ENCODE measurements at regions not wholly inside any gene's neighbourhood (a gene's known extent, or its start where the extent isn't known, plus 50 kb on each side); places are given as distances from the start of the nearest gene placed in this dataset.

- Histone ChIP-seq H3K4me3 (ENCODE audit: extremely low read depth in 1 of 4, insufficient read depth in 2 of 4, low read depth in 3 of 4, low read length in 4 of 4) (no peak overlapping the region), H2AK5ac (ENCODE audit: low read depth, low read length) (no peak overlapping the region), H2AFZ (ENCODE audit: low read length) (no peak overlapping the region), H4K91ac (replicated peaks; ENCODE audit: insufficient read length, low read length) (no peak overlapping the region), H4K5ac (ENCODE audit: insufficient read length, low read depth, low read length) (no peak overlapping the region), H3K4me2 (ENCODE audit: insufficient read depth in 1 of 2, low read depth in 2 of 2, low read length in 2 of 2) (no peak overlapping the region), H3K9ac (replicated peaks in 1 of 4; ENCODE audit: extremely low read depth in 1 of 4, low read depth in 3 of 4, low read length in 3 of 4) (no peak overlapping the region), H3K4me1 (replicated peaks in 1 of 4; ENCODE audit: control insufficient read depth in 3 of 4, insufficient read depth in 4 of 4, low read length in 3 of 4) (no peaks in the 10 kb centered on the region), H3K27ac (ENCODE audit: low read depth, low read length) (no peak overlapping the region), H3K23me2 (ENCODE audit: low read depth, low read length) (no peaks in the 10 kb centered on the region), H3K14ac (ENCODE audit: insufficient read length) (no peak overlapping the region), H2BK20ac (ENCODE audit: low read length) (no peak overlapping the region), H2BK12ac (ENCODE audit: low read depth, low read length) (no peak overlapping the region), H3K9me3 (ENCODE audit: insufficient read depth in 2 of 2, low read depth in 1 of 2, low read length in 1 of 2) (no peaks in the 10 kb centered on the region; a peak in 1 of 4 replicates), H3K56ac (replicated peaks; ENCODE audit: insufficient read length, low read depth, low read length) (no peak overlapping the region), H2BK15ac (ENCODE audit: low read length) (no peak overlapping the region), H3K27me3 (replicated peaks in 1 of 4; ENCODE audit: control insufficient read depth in 3 of 4, extremely low read depth in 1 of 4, insufficient read depth in 3 of 4, low read length in 3 of 4) (no peaks in the 10 kb centered on the region), H4K20me1 (replicated peaks in 1 of 2; ENCODE audit: control insufficient read depth in 1 of 2, insufficient read depth in 2 of 2, low read length in 2 of 2) (no peaks in the 10 kb centered on the region), H3K79me1 (ENCODE audit: low read depth, low read length) (no peaks in the 10 kb centered on the region), H3K23ac (ENCODE audit: insufficient read length) (no peak overlapping the region), H2BK5ac (ENCODE audit: low read depth, low read length) (no peak overlapping the region), H3K36me3 (ENCODE audit: control insufficient read depth in 2 of 4, insufficient read depth in 4 of 4, low read length in 3 of 4) (no peaks in the 10 kb centered on the region), H2BK120ac (replicated peaks; ENCODE audit: low read depth, low read length) (no peak overlapping the region), H3K79me2 (ENCODE audit: control insufficient read depth in 1 of 2, insufficient read depth in 2 of 2, low read length in 2 of 2) (no peaks in the 10 kb centered on the region), H3K4ac (replicated peaks; ENCODE audit: insufficient read length, low read depth, low read length) (no peak overlapping the region), H4K8ac (ENCODE audit: extremely low read depth, insufficient read depth, low read length) (no peak overlapping the region), H3K18ac (ENCODE audit: extremely low read depth, low read length) (no peak overlapping the region)
- FAIRE-seq (no peak), DNase-seq (ENCODE audit: low read depth in 1 of 2, low spot score in 2 of 2) (no peak)
- ChIA-PET CTCF (ENCODE audit: partially characterized antibody) (no interaction called here), POLR2A (ENCODE audit: partially characterized antibody) (no interaction called here)
- 84% methylated on average over 1 of the region's 1 CpG; no CpG with 5 or more reads in 1 of the 2 experiments for WGBS, 2 experiments (ENCODE audit: extremely low coverage in 1 of 2, insufficient coverage in 1 of 2, insufficient read length in 1 of 2, insufficient replicate concordance in 2 of 2, low coverage in 1 of 2, low lambda C conversion rate in 2 of 2, missing lambda C conversion rate in 1 of 2)
- TF ChIP-seq POLR2AphosphoS5 (IDR thresholded peaks at IDR 0.05; ENCODE audit: low read depth, low read length) (no peak), GTF2F1 (IDR thresholded peaks at IDR 0.05; ENCODE audit: borderline replicate concordance, low read depth, low read length) (no peak), ZNF274 (IDR thresholded peaks at IDR 0.05; ENCODE audit: borderline replicate concordance, extremely low read depth, low read length) (no peak), JUND (IDR thresholded peaks at IDR 0.05; ENCODE audit: low read length) (no peak), EZH2 (IDR thresholded peaks at IDR 0.05; ENCODE audit: low read depth, low read length, severe bottlenecking) (no peak), KDM1A (IDR thresholded peaks at IDR 0.05; ENCODE audit: borderline replicate concordance, low read length) (no peak), POU5F1 (IDR thresholded peaks at IDR 0.05; ENCODE audit: low read depth, low read length) (no peak)
Observed at GRCh38 chr11:101279728-101280127, 150.1 kb upstream of the PGR start.
